ENCODE measurements at regions not wholly inside any gene's neighbourhood (a gene's known extent, or its start where the extent isn't known, plus 50 kb on each side); places are given as distances from the start of the nearest gene placed in this dataset.

DNA sequence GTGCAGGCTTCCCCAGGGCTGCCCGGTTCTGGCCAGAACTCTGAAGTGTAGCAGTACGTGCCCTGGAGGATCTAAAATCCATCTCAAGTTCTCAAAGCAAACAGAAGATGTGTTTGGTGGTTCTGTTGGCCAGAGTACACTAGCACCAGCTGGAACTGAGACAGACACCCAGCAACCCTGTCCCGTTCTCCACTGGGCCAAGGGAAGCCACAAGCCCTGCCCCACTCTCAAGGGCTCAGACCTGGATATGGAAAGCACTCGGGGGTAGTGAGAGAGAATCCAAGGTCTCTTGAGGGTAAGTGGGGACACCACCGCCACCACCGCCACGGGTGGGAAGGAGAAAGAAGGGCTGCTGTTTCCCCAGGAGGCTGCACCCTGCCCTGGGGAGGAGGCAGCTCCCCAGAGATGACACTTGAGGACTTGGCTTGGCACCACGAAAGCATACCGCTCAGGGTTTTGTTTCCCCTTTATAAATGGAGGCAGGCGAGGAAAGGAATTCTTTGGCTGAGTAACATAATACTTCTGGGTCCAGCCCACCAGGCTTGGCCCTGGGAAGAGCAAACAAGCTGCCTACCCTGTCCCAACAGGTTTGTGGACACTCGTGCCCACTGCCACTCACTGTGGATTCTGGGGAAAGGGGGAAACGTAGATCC, 56.1 kb upstream of the POU2AF1 start:
- Histone ChIP-seq H3K9ac (ENCODE audit: low read length) (no peak overlapping the region), H3K4me2 (ENCODE audit: low read length) (no peak overlapping the region), H4K20me1 (ENCODE audit: insufficient read depth, low read length) (no peaks in the 10 kb centered on the region), H3K36me3 (replicated peaks; ENCODE audit: low read depth, low read length) (no peaks in the 10 kb centered on the region), H3K79me2 (ENCODE audit: low read length) (no peaks in the 10 kb centered on the region), H3K9me3 (ENCODE audit: insufficient read depth, low read length) (peaks cover 31% of the 10 kb centered on the region; the same call in 1 of the 2 replicates), H3K27me3 (ENCODE audit: low read depth, low read length) (no peaks in the 10 kb centered on the region), H3K4me1 (ENCODE audit: low read length) (peaks cover 58% of the 10 kb centered on the region), H2AFZ (ENCODE audit: low read depth, low read length) (no peak overlapping the region), H3K4me3 (ENCODE audit: low read length) (no peak overlapping the region), H3K27ac (ENCODE audit: low read length) (no peak overlapping the region)
- no peak for TF ChIP-seq EZH2phosphoT487 (IDR thresholded peaks at IDR 0.05; ENCODE audit: low read depth)

DNA sequence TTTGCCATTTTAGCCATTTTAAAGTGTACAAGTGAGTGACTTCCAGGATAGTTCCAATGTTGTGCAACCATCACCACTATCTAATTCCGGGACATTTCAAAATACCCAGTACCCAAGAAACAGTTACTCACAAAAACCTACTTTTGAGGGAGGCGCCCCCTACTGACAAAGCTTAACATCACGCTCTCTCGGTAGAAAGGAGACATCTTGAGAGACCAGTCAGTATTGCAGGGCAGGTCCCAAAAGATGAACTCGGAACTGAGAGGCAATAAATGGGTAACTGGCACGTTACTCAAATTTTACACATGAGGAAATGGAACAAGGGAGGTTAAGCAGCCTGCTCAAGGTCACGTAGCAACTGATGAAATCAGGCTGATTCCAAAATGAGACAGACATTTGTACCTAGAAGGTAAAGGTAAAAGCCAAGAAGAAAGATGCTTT, 50.0 kb upstream of the POU2AF1 start:
- Histone ChIP-seq H3K36me3 (replicated peaks; ENCODE audit: low read depth, low read length) (no peaks in the 10 kb centered on the region), H4K20me1 (ENCODE audit: insufficient read depth, low read length) (no peaks in the 10 kb centered on the region), H3K4me1 (ENCODE audit: low read length) (peaks cover 45% of the 10 kb centered on the region), H3K79me2 (ENCODE audit: low read length) (no peaks in the 10 kb centered on the region), H3K9ac (ENCODE audit: low read length) (peak overlapping the region; percentile 45), H3K27me3 (ENCODE audit: low read depth, low read length) (no peaks in the 10 kb centered on the region), H3K4me2 (ENCODE audit: low read length) (peak overlapping the region; percentile 51), H2AFZ (ENCODE audit: low read depth, low read length) (peak overlapping the region; percentile 60), H3K9me3 (ENCODE audit: insufficient read depth, low read length) (no peaks in the 10 kb centered on the region; the same call in 1 of the 2 replicates), H3K4me3 (ENCODE audit: low read length) (no peak overlapping the region), H3K27ac (ENCODE audit: low read length) (peak overlapping the region; percentile 78)
- TF ChIP-seq EZH2phosphoT487 (IDR thresholded peaks at IDR 0.05; ENCODE audit: low read depth): no peak
- TF ChIP-seq, protein P1, sequence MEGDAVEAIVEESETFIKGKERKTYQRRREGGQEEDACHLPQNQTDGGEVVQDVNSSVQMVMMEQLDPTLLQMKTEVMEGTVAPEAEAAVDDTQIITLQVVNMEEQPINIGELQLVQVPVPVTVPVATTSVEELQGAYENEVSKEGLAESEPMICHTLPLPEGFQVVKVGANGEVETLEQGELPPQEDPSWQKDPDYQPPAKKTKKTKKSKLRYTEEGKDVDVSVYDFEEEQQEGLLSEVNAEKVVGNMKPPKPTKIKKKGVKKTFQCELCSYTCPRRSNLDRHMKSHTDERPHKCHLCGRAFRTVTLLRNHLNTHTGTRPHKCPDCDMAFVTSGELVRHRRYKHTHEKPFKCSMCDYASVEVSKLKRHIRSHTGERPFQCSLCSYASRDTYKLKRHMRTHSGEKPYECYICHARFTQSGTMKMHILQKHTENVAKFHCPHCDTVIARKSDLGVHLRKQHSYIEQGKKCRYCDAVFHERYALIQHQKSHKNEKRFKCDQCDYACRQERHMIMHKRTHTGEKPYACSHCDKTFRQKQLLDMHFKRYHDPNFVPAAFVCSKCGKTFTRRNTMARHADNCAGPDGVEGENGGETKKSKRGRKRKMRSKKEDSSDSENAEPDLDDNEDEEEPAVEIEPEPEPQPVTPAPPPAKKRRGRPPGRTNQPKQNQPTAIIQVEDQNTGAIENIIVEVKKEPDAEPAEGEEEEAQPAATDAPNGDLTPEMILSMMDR (IDR thresholded peaks at IDR 0.05; ENCODE audit: low read depth, low read length): peak; percentile 98

Measured in OCI-LY3 (cell line).